Calu3 (cell line): ENCODE measurements at regions not wholly inside any gene's neighbourhood (a gene's known extent, or its start where the extent isn't known, plus 50 kb on each side); places are given as distances from the start of the nearest gene placed in this dataset.

Experiments used
- BruUV-seq: library from RNA; stranded (reverse); fragments of 400-500 nt; replicated peaks from 2 replicates; lab custom pipeline; 2021; lab: Mats Ljungman, UMichigan
- CTCF ChIA-PET: fragments of 300-600 bp; sonication (Branson Sonifier 250); formaldehyde crosslinking; loops from one replicate; lab custom pipeline; 2022; ENCODE audit warnings: antibody characterized with exemption; lab: Charles Lee
- DNase-seq: peaks from one replicate; pipeline ENCODE4 v3.0.0; 2022
- H3K27ac Mint-ChIP-seq: one replicate; pipeline ENCODE4 v1.8.0; 2022; ENCODE audit warnings: mixed read lengths; ENCODE audit not compliant: unreplicated experiment
- H3K27me3 Mint-ChIP-seq: one replicate; pipeline ENCODE4 v1.8.0; 2022; ENCODE audit warnings: mixed read lengths; ENCODE audit not compliant: unreplicated experiment
- H3K36me3 Mint-ChIP-seq: one replicate; pipeline ENCODE4 v1.8.0; 2022; ENCODE audit warnings: mild to moderate bottlenecking, moderate library complexity, mixed read lengths; ENCODE audit not compliant: insufficient read depth, unreplicated experiment
- H3K4me1 Mint-ChIP-seq: one replicate; pipeline ENCODE4 v1.8.0; 2022; ENCODE audit warnings: mild to moderate bottlenecking, low read depth, mixed read lengths; ENCODE audit not compliant: unreplicated experiment
- H3K4me3 Mint-ChIP-seq: one replicate; pipeline ENCODE4 v1.8.0; 2022; ENCODE audit warnings: mild to moderate bottlenecking, low read depth, moderate library complexity, mixed read lengths; ENCODE audit not compliant: unreplicated experiment
- H3K9me3 Mint-ChIP-seq: one replicate; pipeline ENCODE4 v1.8.0; 2022; ENCODE audit warnings: low read depth, mixed read lengths; ENCODE audit not compliant: unreplicated experiment
- intact Hi-C: fragments of 100-400 bp; cut with micrococcal nuclease; formaldehyde crosslinking; loops from one replicate; pipeline ENCODE4 v1.10.0; 2022; ENCODE audit not compliant: unreplicated experiment
- TF ChIP-seq, protein P1 (sequence below): fragments of 200-600 bp; IDR thresholded peaks from one replicate; pipeline ENCODE4 v1.8.0; 2022; ENCODE audit warnings: antibody characterized with exemption; ENCODE audit not compliant: unreplicated experiment

DNA sequence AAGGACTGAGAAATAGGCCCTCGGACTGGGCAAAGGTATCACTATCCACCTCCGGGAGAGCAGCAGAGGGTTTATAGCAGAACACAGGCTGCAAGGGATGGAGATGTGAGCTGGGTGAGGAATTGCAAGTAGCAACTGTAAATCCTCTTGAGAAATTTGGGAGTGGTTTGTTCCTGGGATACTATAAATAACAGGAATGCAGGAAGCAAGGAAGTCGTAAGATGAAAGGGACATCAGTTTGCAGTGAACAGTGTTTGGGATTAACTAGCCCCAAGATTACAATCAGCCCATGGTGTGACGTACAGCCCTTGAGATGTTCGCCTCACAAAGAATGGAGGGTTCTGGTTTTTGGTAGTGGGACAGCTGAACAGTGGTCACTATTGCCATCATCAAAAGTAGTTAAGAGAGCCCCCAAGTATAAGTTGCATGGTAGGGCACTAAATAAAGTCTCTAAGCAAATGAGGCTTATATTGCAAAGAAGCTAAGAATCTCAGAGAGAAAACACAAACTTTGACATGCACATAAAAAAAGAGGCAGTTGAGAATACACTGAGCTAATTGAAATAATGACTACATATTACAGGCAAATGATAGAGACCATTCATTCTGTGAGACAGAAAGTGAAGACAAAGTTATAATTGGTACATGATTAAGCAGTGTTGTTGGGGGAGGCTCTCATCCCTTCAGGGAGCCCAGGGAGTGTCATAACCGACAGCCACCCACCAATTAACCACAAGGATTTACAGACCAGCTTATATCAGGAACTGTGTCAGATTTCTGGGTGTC lies 362.5 kb upstream of the ACVR2A start:
- intact Hi-C loops = no loop called here
- no TSS peak for BruUV-seq
- H3K36me3 Mint-ChIP-seq = no peaks in the 10 kb centered on the region
- H3K4me3 Mint-ChIP-seq = no peak overlapping the region
- no peak for DNase-seq
- CTCF ChIA-PET = no interaction called here
- H3K4me1 Mint-ChIP-seq = no peaks in the 10 kb centered on the region
- TF ChIP-seq, protein P1, sequence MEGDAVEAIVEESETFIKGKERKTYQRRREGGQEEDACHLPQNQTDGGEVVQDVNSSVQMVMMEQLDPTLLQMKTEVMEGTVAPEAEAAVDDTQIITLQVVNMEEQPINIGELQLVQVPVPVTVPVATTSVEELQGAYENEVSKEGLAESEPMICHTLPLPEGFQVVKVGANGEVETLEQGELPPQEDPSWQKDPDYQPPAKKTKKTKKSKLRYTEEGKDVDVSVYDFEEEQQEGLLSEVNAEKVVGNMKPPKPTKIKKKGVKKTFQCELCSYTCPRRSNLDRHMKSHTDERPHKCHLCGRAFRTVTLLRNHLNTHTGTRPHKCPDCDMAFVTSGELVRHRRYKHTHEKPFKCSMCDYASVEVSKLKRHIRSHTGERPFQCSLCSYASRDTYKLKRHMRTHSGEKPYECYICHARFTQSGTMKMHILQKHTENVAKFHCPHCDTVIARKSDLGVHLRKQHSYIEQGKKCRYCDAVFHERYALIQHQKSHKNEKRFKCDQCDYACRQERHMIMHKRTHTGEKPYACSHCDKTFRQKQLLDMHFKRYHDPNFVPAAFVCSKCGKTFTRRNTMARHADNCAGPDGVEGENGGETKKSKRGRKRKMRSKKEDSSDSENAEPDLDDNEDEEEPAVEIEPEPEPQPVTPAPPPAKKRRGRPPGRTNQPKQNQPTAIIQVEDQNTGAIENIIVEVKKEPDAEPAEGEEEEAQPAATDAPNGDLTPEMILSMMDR = no peak
- no peaks in the 10 kb centered on the region for H3K27me3 Mint-ChIP-seq
- H3K9me3 Mint-ChIP-seq = no peaks in the 10 kb centered on the region
- H3K27ac Mint-ChIP-seq = no peak overlapping the region

DNA sequence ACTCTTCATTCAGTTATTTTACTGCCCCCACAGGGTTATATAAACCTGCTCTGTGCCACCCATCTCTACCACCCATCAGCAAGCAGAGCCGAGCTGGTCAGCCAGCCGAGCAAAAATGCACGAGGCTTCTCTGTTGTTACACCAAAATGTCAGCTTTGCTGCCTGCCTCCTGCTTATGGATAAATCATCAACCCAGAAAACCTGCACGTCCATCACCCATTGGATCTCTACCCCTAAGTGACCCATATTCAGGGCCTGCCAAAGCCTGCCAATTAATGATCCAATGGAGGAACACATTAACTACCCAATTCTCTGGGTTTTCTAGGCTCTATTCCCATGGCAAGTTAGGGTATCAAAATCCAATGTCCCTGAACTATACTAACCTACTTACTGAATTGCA lies 365.5 kb upstream of the ACVR2A start:
- TF ChIP-seq, protein P1 = no peak
- no TSS peak for BruUV-seq
- Mint-ChIP-seq H3K9me3 (no peaks in the 10 kb centered on the region), H3K36me3 (no peaks in the 10 kb centered on the region), H3K27ac (no peak overlapping the region), H3K4me3 (no peak overlapping the region), H3K4me1 (no peaks in the 10 kb centered on the region), H3K27me3 (no peaks in the 10 kb centered on the region)
- DNase-seq = no peak
- intact Hi-C loops = no loop called here
- CTCF ChIA-PET = no interaction called here

DNA sequence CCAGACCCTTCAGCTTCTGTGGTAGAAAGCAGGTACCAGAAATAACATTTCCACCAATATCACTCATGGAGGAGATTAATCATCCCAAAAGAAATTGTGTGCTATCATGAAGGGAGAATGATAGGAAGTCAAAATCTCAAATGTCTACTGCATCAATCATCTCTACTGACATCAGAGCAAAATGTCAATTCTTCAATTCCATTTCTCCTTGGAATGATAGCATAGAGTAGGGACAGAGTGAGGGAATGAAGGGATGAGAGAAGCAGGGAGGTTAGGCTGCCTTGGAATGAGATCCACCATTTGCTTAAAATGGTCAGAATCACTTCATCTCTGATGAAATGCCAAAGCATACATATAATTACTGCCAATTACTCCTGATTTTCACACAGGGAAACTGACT lies 371.8 kb upstream of the ACVR2A start:
- Mint-ChIP-seq H3K36me3 (no peaks in the 10 kb centered on the region), H3K4me1 (no peaks in the 10 kb centered on the region), H3K4me3 (no peak overlapping the region), H3K27me3 (no peaks in the 10 kb centered on the region), H3K27ac (no peak overlapping the region), H3K9me3 (no peaks in the 10 kb centered on the region)
- CTCF ChIA-PET = no interaction called here
- BruUV-seq = no TSS peak
- DNase-seq = no peak
- intact Hi-C loops = no loop called here
- TF ChIP-seq, protein P1 = no peak

DNA sequence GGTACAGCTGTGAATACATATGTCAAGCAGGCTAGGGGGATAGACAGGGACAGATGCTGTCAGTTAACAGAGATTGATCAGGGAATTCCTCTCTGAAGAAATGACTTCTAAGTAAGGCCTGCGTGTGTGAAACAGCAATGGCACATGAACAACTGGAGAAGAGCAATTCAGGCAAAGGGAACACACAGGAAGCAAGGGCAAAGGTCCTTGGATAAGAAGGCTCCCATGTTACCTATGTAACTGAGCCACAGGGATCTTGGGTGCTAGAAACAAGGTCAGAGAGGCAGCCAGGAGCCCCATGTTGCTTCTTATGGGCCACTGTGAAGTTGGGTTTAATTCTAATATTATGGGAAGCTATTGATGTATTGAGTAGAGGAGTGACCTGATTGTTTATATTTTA lies 373.7 kb upstream of the ACVR2A start:
- intact Hi-C loops = no loop called here
- no peaks in the 10 kb centered on the region for H3K27me3 Mint-ChIP-seq
- TF ChIP-seq, protein P1 = no peak
- no peak overlapping the region for H3K27ac Mint-ChIP-seq
- H3K4me3 Mint-ChIP-seq = no peak overlapping the region
- H3K36me3 Mint-ChIP-seq = no peaks in the 10 kb centered on the region
- BruUV-seq = no TSS peak
- no peak for DNase-seq
- H3K9me3 Mint-ChIP-seq = no peaks in the 10 kb centered on the region
- CTCF ChIA-PET = no interaction called here
- no peaks in the 10 kb centered on the region for H3K4me1 Mint-ChIP-seq
